GM12892 (cell line): ENCODE measurements at regions not wholly inside any gene's neighbourhood (a gene's known extent, or its start where the extent isn't known, plus 50 kb on each side); places are given as distances from the start of the nearest gene placed in this dataset.

Source experiments
- DNase-seq: peaks from one replicate; pipeline ENCODE4 v3.0.0; 2011; ENCODE audit not compliant: insufficient read length
- FAIRE-seq: peaks from 2 replicates; lab custom pipeline; 2011; peaks lifted over from hg19 to GRCh38; lab: Jason Lieb, UNC
- POLR2A ChIP-seq: IDR thresholded peaks from 2 replicates; pipeline ENCODE4 v1.6.1; 2011; ENCODE audit warnings: low read depth, low read length, control low read depth
- POLR2AphosphoS5 ChIP-seq: IDR thresholded peaks from 2 replicates; pipeline ENCODE4 v1.6.1; 2011; ENCODE audit warnings: low read depth, low read length, control low read depth
- TAF1 ChIP-seq: IDR thresholded peaks from 2 replicates; pipeline ENCODE4 v1.6.1; 2011; ENCODE audit warnings: low read depth, mild to moderate bottlenecking, control low read depth, low read length, borderline replicate concordance

DNA sequence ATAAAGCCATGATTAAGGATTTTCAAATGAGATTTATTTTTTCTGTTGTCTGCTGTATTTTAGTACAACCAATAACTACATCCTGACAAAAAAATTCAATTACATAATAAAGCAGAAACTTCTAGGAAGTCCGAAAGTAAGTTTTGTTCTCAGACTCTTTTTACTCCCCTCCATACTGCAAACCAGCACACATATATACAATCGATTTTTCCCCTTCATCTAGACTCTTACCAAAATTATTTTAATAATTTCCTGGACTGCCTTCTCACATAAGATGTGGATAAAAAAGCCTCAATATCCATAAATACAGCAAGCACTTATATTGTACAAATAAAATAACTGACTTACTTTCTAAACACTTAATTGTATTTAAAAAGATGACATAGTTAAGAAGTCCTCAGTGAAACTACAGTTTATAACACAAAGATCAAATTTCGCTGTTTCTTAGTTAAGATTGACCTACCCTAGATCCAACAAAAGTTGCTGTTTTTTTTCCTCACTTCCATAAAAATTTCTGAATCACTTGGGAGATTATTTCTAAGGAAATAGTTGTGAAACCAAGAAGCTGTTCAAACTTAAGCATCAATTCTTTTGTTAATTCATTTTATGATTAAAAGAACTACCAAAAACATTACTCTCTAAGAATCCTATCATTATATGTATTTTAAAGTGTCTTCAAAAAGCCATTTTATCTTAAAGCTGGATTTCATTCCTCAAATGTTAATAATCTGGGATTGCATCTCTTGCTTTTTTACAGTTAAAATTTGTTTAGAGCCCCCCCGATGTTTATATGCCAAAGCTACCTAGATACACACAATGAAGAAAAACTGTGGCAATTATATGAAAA, 74.7 kb upstream of the IFNE start:
- no peak for DNase-seq
- no peak for FAIRE-seq
- TF ChIP-seq POLR2A (no peak), TAF1 (no peak), POLR2AphosphoS5 (no peak)

GRCh38 chr9:21557428-21557768, 75.3 kb upstream of the IFNE start:
- FAIRE-seq (no peak), DNase-seq (no peak)
- TF ChIP-seq POLR2AphosphoS5 (no peak), POLR2A (no peak), TAF1 (no peak)

GRCh38 chr9:21558079-21558478, 76.0 kb upstream of the IFNE start:
- no peak for DNase-seq
- TF ChIP-seq POLR2A (no peak), TAF1 (no peak), POLR2AphosphoS5 (no peak)
- FAIRE-seq, result no peak

DNA sequence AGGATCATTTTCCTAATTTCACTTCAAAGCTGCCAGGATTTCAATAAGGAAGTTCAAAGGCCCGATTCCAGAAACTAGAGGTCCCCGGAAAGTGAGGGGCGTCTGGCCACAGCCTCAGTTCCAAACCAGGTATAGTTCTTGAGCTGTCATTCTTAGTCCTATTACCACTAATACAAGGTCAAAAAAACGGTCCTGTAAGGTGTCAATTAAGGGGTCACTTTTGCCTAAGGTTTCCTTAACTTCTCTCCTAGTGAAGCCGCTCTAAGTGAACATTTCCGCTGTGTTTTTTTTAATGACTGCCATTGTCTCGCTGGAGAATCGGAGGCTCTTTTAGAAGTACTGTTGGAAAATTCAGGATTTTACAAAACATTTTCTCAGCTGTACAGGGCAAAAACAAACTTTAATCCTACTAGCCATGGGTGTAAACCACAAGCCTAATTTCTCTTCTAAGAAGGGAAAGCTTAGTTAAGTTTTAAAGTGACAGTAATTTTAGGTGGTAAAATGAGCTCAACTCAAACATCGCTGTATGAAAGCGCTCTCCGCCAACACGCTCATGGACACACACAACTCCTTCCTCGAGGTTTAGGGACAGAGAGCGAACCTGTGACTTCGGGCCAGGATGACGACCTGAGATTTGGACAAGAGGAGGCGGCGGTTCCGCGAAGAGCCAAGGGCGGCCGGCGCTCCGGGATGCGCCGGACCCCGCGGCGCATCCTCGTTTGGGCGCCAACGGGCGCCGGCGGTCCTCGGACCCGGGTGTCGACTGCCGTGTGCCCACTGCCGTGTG, 76.7 kb upstream of the IFNE start:
- TF ChIP-seq TAF1 (no peak), POLR2A (no peak), POLR2AphosphoS5 (no peak)
- peak; percentile 5 for DNase-seq
- no peak for FAIRE-seq

- TF ChIP-seq POLR2A (no peak), TAF1 (no peak), POLR2AphosphoS5 (no peak)
- no peak for FAIRE-seq
- peak; percentile 36 for DNase-seq
These were observed 77.5 kb upstream of the IFNE start for GRCh38 chr9:21559402-21560280.

DNA sequence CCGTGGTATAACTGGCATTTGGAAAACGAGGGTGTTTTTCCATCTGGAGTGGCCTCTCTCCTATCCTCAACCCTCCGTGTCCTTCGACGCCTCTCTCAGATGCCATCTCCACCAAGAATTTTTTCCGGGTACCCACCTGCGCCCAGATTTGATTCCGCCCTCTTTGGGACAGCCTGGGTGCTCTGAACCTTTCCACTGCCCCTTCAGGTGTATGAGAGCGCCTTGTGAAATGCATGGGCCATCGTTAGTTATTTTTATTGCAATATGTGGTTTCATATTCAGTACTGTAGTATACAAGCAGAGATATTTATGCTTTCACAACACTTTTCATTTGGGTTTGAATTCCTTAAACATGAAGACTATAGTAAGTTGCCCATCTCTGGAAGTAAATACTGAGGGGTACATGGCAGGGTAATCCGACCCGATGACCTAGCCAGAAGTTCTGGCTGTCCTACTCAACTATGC, 78.2 kb upstream of the IFNE start:
- no peak for DNase-seq
- TF ChIP-seq TAF1 (no peak), POLR2AphosphoS5 (no peak), POLR2A (no peak)
- no peak for FAIRE-seq

- FAIRE-seq (no peak), DNase-seq (no peak)
- TF ChIP-seq POLR2AphosphoS5 (no peak), POLR2A (no peak), TAF1 (no peak)
These were observed 79.4 kb upstream of the IFNE start for GRCh38 chr9:21561502-21561901.

- no peak for FAIRE-seq
- TF ChIP-seq POLR2AphosphoS5, result no peak
- TF ChIP-seq POLR2A, result no peak
- no peak for TF ChIP-seq TAF1
- no peak for DNase-seq
These were observed 82.1 kb upstream of the IFNE start for GRCh38 chr9:21564175-21564574.

DNA sequence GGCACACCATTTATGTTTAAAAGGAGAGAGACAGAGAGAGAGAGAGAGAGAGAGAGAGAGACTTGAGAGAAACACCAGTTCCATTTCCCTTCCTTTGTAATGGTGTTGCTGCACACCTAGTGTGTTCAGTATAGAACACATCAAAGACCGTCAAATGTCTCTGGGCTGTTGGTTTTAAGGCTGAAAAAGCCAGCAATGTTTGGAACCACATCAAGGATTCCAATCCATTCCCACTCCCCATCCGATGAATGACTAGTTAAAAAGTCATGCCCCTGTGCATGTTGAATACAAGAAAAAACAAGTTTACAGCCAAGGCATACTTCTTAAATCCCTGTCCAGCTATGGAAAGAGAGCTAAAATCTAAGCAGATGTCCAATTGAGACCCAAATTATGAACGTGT, 83.0 kb upstream of the IFNE start:
- DNase-seq (no peak), FAIRE-seq (no peak)
- TF ChIP-seq POLR2AphosphoS5 (no peak), POLR2A (no peak), TAF1 (no peak)

GRCh38 chr9:21567926-21568325, 85.8 kb upstream of the IFNE start:
- TF ChIP-seq TAF1, result no peak
- TF ChIP-seq POLR2A, result no peak
- TF ChIP-seq POLR2AphosphoS5, result no peak
- FAIRE-seq, result no peak
- no peak for DNase-seq

DNA sequence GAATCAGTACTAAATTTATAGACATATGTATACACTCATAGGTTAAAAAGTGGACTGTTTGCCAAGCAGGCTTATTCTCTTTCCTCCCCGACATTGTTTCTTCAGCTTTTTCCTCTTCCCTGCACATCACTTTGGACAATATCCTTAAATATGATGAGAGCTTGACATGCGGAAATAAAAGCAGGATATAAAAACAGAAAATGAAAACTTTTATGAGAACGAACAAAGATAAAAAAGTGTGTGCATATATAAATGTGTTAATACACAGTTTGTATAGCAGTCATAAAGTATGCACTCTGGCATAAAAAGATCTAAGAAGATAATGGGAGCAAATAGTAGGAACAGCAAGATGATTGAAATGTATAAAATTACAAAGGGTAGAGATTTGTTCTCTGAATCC, 86.4 kb upstream of the IFNE start:
- TF ChIP-seq POLR2A (no peak), POLR2AphosphoS5 (no peak), TAF1 (no peak)
- no peak for FAIRE-seq
- no peak for DNase-seq
